Upper lobe of left lung (tissue), 6 donors: ENCODE measurements at regions not wholly inside any gene's neighbourhood (a gene's known extent, or its start where the extent isn't known, plus 50 kb on each side); places are given as distances from the start of the nearest gene placed in this dataset.

Experiments used
- ATAC-seq, 2 donors: fragments of 200-7000 bp; cut with Tn5 transposase; one replicate each; pipeline ENCODE4 v1.9.1; 2022; ENCODE audit warnings: mild to moderate bottlenecking in 2 of 2, moderate library complexity in 2 of 2; ENCODE audit not compliant: low FRiP score in 2 of 2
- DNase-seq, 2 donors: peaks; one replicate each; pipeline ENCODE4 v3.0.0-alpha.2; 2019 to 2020
- H3K27ac ChIP-seq, 4 donors: fragments of 200-600 bp; sonication (generic); one replicate each; pipeline ENCODE4 v1.5.1; 2016 to 2019
- H3K27me3 ChIP-seq, 4 donors: fragments of 200-600 bp; sonication (generic); one replicate each; pipeline ENCODE4 v1.5.1; 2017 to 2019
- H3K36me3 ChIP-seq, 4 donors: fragments of 200-600 bp; sonication (generic); one replicate each; pipeline ENCODE4 v1.5.1; 2016 to 2019
- H3K4me1 ChIP-seq, 4 donors: fragments of 200-600 bp; sonication (generic); one replicate each; pipeline ENCODE4 v1.5.1; 2018 to 2019
- H3K4me3 ChIP-seq, 4 donors: fragments of 200-600 bp; sonication (generic); one replicate each; pipeline ENCODE4 v1.5.1; 2017 to 2019; ENCODE audit warnings: mild to moderate bottlenecking in 2 of 4, moderate library complexity in 1 of 4
- H3K9me3 ChIP-seq, 4 donors: fragments of 200-600 bp; sonication (generic); one replicate each; pipeline ENCODE4 v1.5.1; 2018 to 2019
- CTCF ChIP-seq, 6 experiments: fragments of 450-650 bp in 4 of 6; fragments of 200-600 bp in 2 of 6; sonication (generic) in 2 of 6; IDR thresholded peaks; one replicate each; pipeline ENCODE4 v1.5.1; 2016 to 2019; ENCODE audit warnings: antibody characterized with exemption in 6 of 6
- EP300 ChIP-seq, 4 donors: sonication (generic); formaldehyde crosslinking; IDR thresholded peaks; one replicate each; pipeline ENCODE4 v1.5.1; 2017; ENCODE audit warnings: antibody characterized with exemption in 4 of 4, control low read depth in 2 of 4
- POLR2A ChIP-seq, 4 donors: fragments of 450-650 bp; IDR thresholded peaks; one replicate each; pipeline ENCODE4 v1.5.1; 2016 to 2017; ENCODE audit warnings: antibody characterized with exemption in 4 of 4, mild to moderate bottlenecking in 2 of 4
- POLR2AphosphoS5 ChIP-seq, 2 donors: sonication (generic); formaldehyde crosslinking; IDR thresholded peaks; one replicate each; pipeline ENCODE4 v1.5.1; 2017; ENCODE audit warnings: antibody characterized with exemption in 2 of 2
- WGBS, 2 donors: methylation state at CpG; one replicate each; pipeline ENCODE4 v1.1.5; 2017 to 2018; 5-methylcytosine and 5-hydroxymethylcytosine counted together
- donor health status: DM: no; HTN: no; CAD: no; lungs with moderate emphysema.
- donor health status: DM: no; HTN: yes; CAD: no; lungs with severe emphysema.

DNA sequence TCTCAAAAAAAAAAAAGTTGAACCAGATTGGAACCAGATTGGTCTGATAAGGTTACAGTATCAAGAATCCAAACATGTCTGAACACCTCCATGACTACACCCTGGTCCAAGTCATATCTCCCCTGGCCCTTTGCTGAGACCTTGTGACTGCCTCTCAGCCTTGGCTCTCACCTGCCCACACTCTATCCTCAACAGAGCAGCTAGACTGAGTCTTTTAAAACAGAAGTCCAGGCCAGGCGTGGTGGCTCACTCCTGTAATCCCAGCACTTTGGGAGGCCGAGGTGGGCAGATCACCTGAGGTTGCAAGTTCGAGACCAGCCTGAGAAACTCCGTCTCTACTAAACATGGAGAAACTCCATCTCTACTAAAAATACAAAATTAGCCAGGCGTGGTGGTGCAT lies 91.7 kb downstream of the AIPL1 start:
- H3K27ac ChIP-seq: no peak overlapping the region
- no peak for TF ChIP-seq POLR2AphosphoS5 (IDR thresholded peaks at IDR 0.05)
- no peak for TF ChIP-seq EP300 (IDR thresholded peaks at IDR 0.05)
- TF ChIP-seq CTCF (IDR thresholded peaks at IDR 0.05): no peak
- 83 to 96% methylated on average over 4 to 5 of the region's 5 CpGs for WGBS, 2 donors
- H3K4me1 ChIP-seq: no peaks in the 10 kb centered on the region
- no peak for DNase-seq
- H3K4me3 ChIP-seq: no peak overlapping the region
- H3K36me3 ChIP-seq: no peaks in the 10 kb centered on the region
- ATAC-seq: no peak
- no peaks in the 10 kb centered on the region for H3K9me3 ChIP-seq
- no peaks in the 10 kb centered on the region for H3K27me3 ChIP-seq

DNA sequence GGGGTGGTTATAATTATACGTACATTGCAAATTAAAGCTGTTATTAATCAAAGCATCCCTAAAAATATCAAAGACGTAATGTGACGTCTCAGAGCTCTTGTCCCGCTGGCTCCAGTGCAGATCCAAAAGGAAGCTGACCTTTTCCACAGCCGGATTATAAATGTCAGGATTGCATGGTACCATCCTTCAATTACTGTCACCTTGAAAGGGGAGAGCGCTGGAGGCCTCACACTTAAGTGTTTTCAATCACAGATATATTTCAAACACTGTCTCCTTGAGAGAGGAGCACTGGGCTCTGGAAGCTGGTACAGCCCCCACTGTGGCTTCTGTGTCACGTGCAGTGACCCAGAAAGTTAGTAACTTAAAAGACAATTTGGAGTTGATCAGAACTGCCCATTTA lies 94.2 kb downstream of the AIPL1 start:
- Histone ChIP-seq H3K9me3 (no peaks in the 10 kb centered on the region), H3K36me3 (no peaks in the 10 kb centered on the region), H3K27ac (no peak overlapping the region), H3K4me3 (no peak overlapping the region), H3K4me1 (no peaks in the 10 kb centered on the region), H3K27me3 (no peaks in the 10 kb centered on the region)
- no peak for DNase-seq
- WGBS, 2 donors: 81% methylated on average over 7 of the region's 7 CpGs
- TF ChIP-seq CTCF (IDR thresholded peaks at IDR 0.05): no peak
- no peak for TF ChIP-seq POLR2A (IDR thresholded peaks at IDR 0.05)
- TF ChIP-seq EP300 (IDR thresholded peaks at IDR 0.05): no peak
- TF ChIP-seq POLR2AphosphoS5 (IDR thresholded peaks at IDR 0.05): no peak
- ATAC-seq: no peak

DNA sequence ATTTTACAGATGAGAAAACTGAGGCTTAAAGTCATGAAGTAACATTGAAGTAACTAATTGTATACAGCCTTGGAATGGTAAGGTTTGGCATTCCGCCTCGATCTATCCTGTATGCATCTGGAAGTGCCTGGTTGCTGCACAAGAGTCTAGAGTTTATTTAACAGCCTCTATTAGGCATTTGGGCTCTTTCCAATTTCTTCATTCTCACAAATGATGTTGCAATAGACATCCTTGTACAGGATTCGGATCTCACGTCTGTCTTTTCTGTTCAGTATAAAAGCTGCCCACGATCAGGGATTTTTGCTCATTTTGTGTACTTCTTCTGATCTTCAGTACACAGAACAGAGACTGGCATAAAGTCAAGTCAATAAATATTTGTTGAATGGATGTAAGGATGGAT lies 100.5 kb downstream of the AIPL1 start:
- no peaks in the 10 kb centered on the region for H3K9me3 ChIP-seq

DNA sequence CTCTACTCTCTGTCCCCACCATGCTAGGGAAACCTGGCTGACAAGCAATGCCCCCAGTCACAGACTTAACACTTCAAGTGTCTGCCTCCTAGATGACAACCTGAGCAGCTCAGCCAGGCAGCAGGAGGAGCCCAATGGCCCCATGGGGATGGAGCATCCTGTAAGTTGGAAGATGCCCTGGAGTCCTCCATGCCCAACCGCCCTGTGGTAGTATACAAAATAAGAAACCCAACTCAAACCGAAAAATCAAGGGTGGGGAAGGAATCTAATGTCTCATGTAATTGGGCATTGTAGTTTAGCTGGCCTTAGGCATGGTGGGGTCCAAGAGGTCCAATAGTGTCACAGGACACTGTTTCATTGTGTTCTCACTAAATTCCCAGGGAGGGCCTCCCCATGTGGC lies 104.0 kb downstream of the AIPL1 start:
- H3K27me3 ChIP-seq: no peaks in the 10 kb centered on the region
- no peaks in the 10 kb centered on the region for H3K9me3 ChIP-seq
- no peak overlapping the region for H3K27ac ChIP-seq
- H3K36me3 ChIP-seq: no peaks in the 10 kb centered on the region
- no peak for ATAC-seq
- peaks cover 0 to 4% (median 0%) of the 10 kb centered on the region in 4 donors for H3K4me1 ChIP-seq
- H3K4me3 ChIP-seq: no peak overlapping the region
- TF ChIP-seq CTCF (IDR thresholded peaks at IDR 0.05) (no peak), POLR2A (IDR thresholded peaks at IDR 0.05) (no peak), EP300 (IDR thresholded peaks at IDR 0.05) (no peak), POLR2AphosphoS5 (IDR thresholded peaks at IDR 0.05) (no peak)
- no peak for DNase-seq
- WGBS, 2 donors: 84 to 85% methylated on average over 2 of the region's 2 CpGs

More for the DNA sequence above, 100.5 kb downstream of the AIPL1 start:
- WGBS, 2 donors: 62% methylated on average over 5 of the region's 5 CpGs
- DNase-seq: no peak
- TF ChIP-seq EP300 (IDR thresholded peaks at IDR 0.05) (no peak), POLR2A (IDR thresholded peaks at IDR 0.05) (no peak), CTCF (IDR thresholded peaks at IDR 0.05) (no peak), POLR2AphosphoS5 (IDR thresholded peaks at IDR 0.05) (no peak)
- no peak for ATAC-seq
- Histone ChIP-seq H3K4me1 (no peaks in the 10 kb centered on the region), H3K4me3 (no peak overlapping the region), H3K36me3 (no peaks in the 10 kb centered on the region), H3K27me3 (no peaks in the 10 kb centered on the region), H3K27ac (no peak overlapping the region)

GRCh38 chr17:6328279-6328678 lies 106.6 kb downstream of the AIPL1 start:
- ATAC-seq: no peak
- 88 to 90% methylated on average over 4 of the region's 4 CpGs for WGBS, 2 donors
- no peaks in the 10 kb centered on the region for H3K27me3 ChIP-seq
- DNase-seq: no peak
- TF ChIP-seq POLR2A (IDR thresholded peaks at IDR 0.05) (no peak), CTCF (IDR thresholded peaks at IDR 0.05) (no peak), EP300 (IDR thresholded peaks at IDR 0.05) (no peak), POLR2AphosphoS5 (IDR thresholded peaks at IDR 0.05) (no peak)
- H3K4me3 ChIP-seq: no peak overlapping the region
- H3K9me3 ChIP-seq: no peaks in the 10 kb centered on the region
- H3K4me1 ChIP-seq: peaks cover 0 to 5% (median 2%) of the 10 kb centered on the region in 4 donors
- H3K36me3 ChIP-seq: no peaks in the 10 kb centered on the region
- no peak overlapping the region for H3K27ac ChIP-seq
